Muscle of arm (tissue), 1 donor: ENCODE measurements at regions not wholly inside any gene's neighbourhood (a gene's known extent, or its start where the extent isn't known, plus 50 kb on each side); places are given as distances from the start of the nearest gene placed in this dataset.

ENCODE experiments used
- DNase-seq: peaks from one replicate; pipeline ENCODE4 v3.0.0-alpha.2; 2013

GRCh38 chr9:115943431-115944165, 210.0 kb upstream of the PAPPA start:
- DNase-seq = no peak

GRCh38 chr9:115944166-115944948, 209.2 kb upstream of the PAPPA start:
- DNase-seq = peak; percentile 54

- no peak for DNase-seq
Measured at GRCh38 chr9:115945009-115945431, 208.6 kb upstream of the PAPPA start.

- DNase-seq = no peak
Measured at GRCh38 chr9:115946530-115946929, 207.1 kb upstream of the PAPPA start.

- no peak for DNase-seq
Measured at GRCh38 chr9:115951977-115952376, 201.6 kb upstream of the PAPPA start.

- DNase-seq = no peak
Measured at GRCh38 chr9:115952430-115953292, 200.9 kb upstream of the PAPPA start.

- no peak for DNase-seq
Measured at GRCh38 chr9:115956371-115956770, 197.2 kb upstream of the PAPPA start.

GRCh38 chr9:115957585-115957984, 196.0 kb upstream of the PAPPA start:
- no peak for DNase-seq

GRCh38 chr9:115964710-115965347, 188.8 kb upstream of the PAPPA start:
- DNase-seq = no peak

- DNase-seq = no peak
Measured at GRCh38 chr9:115966660-115967059, 186.9 kb upstream of the PAPPA start.

- no peak for DNase-seq
Measured at GRCh38 chr9:115969096-115969495, 184.5 kb upstream of the PAPPA start.

GRCh38 chr9:115972362-115972761, 181.2 kb upstream of the PAPPA start:
- no peak for DNase-seq

GRCh38 chr9:115972843-115973595, 180.6 kb upstream of the PAPPA start:
- no peak for DNase-seq

- DNase-seq = no peak
Measured at GRCh38 chr9:115976781-115977180, 176.8 kb upstream of the PAPPA start.

- DNase-seq = no peak
Measured at GRCh38 chr9:115978091-115978490, 175.5 kb upstream of the PAPPA start.

- DNase-seq = no peak
Measured at GRCh38 chr9:115978659-115979096, 174.9 kb upstream of the PAPPA start.

GRCh38 chr9:115980054-115980453, 173.5 kb upstream of the PAPPA start:
- DNase-seq = no peak

- DNase-seq = no peak
Measured at GRCh38 chr9:115980502-115980901, 173.1 kb upstream of the PAPPA start.

- no peak for DNase-seq
Measured at GRCh38 chr9:115980976-115981375, 172.6 kb upstream of the PAPPA start.

GRCh38 chr9:115983366-115983765, 170.2 kb upstream of the PAPPA start:
- DNase-seq = no peak

GRCh38 chr9:115985657-115986056, 167.9 kb upstream of the PAPPA start:
- DNase-seq = no peak
